NCI-H1417 treated with DMSO at 0.1 percent for 48 hours (cell line): ENCODE measurements at regions not wholly inside any gene's neighbourhood (a gene's known extent, or its start where the extent isn't known, plus 50 kb on each side); places are given as distances from the start of the nearest gene placed in this dataset.
"Not testable (repeated sequence)": the region's sequence is repeated elsewhere in the genome, so short reads cannot be mapped to it uniquely, and the experiment has no call there.

ENCODE experiments used
- DNase-seq: peaks from one replicate; lab custom pipeline; 2025; lab: John Stamatoyannopoulos, UW

- DNase-seq, result no peak
Measured at GRCh38 chr2:185645529-185645928, 93.1 kb upstream of the FSIP2 start.

- no peak for DNase-seq
Measured at GRCh38 chr2:185658750-185659149, 79.9 kb upstream of the FSIP2 start.

GRCh38 chr2:185663811-185664210 is 74.8 kb upstream of the FSIP2 start:
- no peak for DNase-seq

GRCh38 chr2:185664384-185664783 is 74.2 kb upstream of the FSIP2 start:
- DNase-seq, result no peak

GRCh38 chr2:185665251-185665814 is 73.3 kb upstream of the FSIP2 start:
- DNase-seq, result no peak

- DNase-seq, result no peak
Measured at GRCh38 chr2:185667452-185667851, 71.2 kb upstream of the FSIP2 start.

- no peak for DNase-seq
Measured at GRCh38 chr2:185668710-185669109, 69.9 kb upstream of the FSIP2 start.

GRCh38 chr2:185674232-185674631 is 64.4 kb upstream of the FSIP2 start:
- DNase-seq, result no peak

GRCh38 chr2:185676316-185676715 is 62.3 kb upstream of the FSIP2 start:
- no peak for DNase-seq

GRCh38 chr2:185687001-185687400 is 51.6 kb upstream of the FSIP2 start:
- DNase-seq, result not testable (repeated sequence)

- no peak for DNase-seq
Measured at GRCh38 chr2:185687967-185688366, 50.6 kb upstream of the FSIP2 start.
